ENCODE measurements at regions not wholly inside any gene's neighbourhood (a gene's known extent, or its start where the extent isn't known, plus 50 kb on each side); places are given as distances from the start of the nearest gene placed in this dataset.

GRCh38 chr15:85950101-85950500, 129.6 kb upstream of the AGBL1 start:
- TF ChIP-seq CTCF (IDR thresholded peaks at IDR 0.05) (no peak), POLR2A (IDR thresholded peaks at IDR 0.05) (no peak)
